DND-41 (cell line): ENCODE measurements at regions not wholly inside any gene's neighbourhood (a gene's known extent, or its start where the extent isn't known, plus 50 kb on each side); places are given as distances from the start of the nearest gene placed in this dataset.

Experiments
- EZH2 ChIP-seq: IDR thresholded peaks from 3 replicates; pipeline ENCODE4 v1.6.1; 2012; ENCODE audit warnings: borderline replicate concordance, low read depth, mild to moderate bottlenecking, moderate library complexity, low read length, inconsistent platforms; ENCODE audit not compliant: severe bottlenecking
- TF ChIP-seq, protein P1 (sequence below): IDR thresholded peaks from 2 replicates; pipeline ENCODE4 v1.5.1; 2012; ENCODE audit warnings: borderline replicate concordance, low read length, moderate library complexity, mild to moderate bottlenecking; ENCODE audit not compliant: poor library complexity, severe bottlenecking; ENCODE audit errors: extremely low read depth

DNA sequence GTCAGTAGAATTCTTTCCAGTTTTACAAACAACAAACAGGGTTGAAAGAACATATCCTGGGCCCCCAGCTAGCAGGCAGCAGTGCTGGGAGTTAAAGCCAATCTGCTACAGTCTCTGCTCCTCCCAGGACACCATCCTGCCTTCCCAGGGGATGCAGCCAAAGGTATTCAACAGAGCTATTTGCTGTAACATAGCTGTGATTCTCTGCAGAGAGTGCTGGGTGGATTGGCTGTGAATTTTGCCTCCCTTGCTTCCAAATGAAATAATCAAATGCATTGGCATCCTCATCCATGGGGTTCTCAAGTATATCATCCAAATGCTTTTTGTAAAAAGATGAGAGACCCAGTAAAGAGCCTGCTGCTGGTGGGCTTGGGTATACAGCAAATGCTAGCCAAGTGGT is 124.3 kb downstream of the NPIPB5 start:
- TF ChIP-seq, protein P1, sequence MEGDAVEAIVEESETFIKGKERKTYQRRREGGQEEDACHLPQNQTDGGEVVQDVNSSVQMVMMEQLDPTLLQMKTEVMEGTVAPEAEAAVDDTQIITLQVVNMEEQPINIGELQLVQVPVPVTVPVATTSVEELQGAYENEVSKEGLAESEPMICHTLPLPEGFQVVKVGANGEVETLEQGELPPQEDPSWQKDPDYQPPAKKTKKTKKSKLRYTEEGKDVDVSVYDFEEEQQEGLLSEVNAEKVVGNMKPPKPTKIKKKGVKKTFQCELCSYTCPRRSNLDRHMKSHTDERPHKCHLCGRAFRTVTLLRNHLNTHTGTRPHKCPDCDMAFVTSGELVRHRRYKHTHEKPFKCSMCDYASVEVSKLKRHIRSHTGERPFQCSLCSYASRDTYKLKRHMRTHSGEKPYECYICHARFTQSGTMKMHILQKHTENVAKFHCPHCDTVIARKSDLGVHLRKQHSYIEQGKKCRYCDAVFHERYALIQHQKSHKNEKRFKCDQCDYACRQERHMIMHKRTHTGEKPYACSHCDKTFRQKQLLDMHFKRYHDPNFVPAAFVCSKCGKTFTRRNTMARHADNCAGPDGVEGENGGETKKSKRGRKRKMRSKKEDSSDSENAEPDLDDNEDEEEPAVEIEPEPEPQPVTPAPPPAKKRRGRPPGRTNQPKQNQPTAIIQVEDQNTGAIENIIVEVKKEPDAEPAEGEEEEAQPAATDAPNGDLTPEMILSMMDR: no peak
- no peak for TF ChIP-seq EZH2
